CD14-positive monocyte (primary cell): ENCODE measurements at regions not wholly inside any gene's neighbourhood (a gene's known extent, or its start where the extent isn't known, plus 50 kb on each side); places are given as distances from the start of the nearest gene placed in this dataset.

Experiments used
- DNase-seq, 3 donors: peaks; one replicate each; pipeline ENCODE4 v3.0.0-alpha.2; 2011 to 2022
- H2AFZ ChIP-seq: 2 replicates; pipeline ENCODE4 v1.6.0; 2012; ENCODE audit warnings: mild to moderate bottlenecking, low read depth, low read length, inconsistent platforms; ENCODE audit not compliant: insufficient read depth, poor library complexity, severe bottlenecking
- H3K27ac ChIP-seq, 2 donors: 1 replicate in 1 of 2; 2 replicates in 1 of 2; pipeline ENCODE4 v1.5.1; 2012 to 2013; ENCODE audit warnings: low read length in 2 of 2, control low read depth in 1 of 2, inconsistent platforms in 1 of 2, low read depth in 1 of 2, mild to moderate bottlenecking in 1 of 2
- H3K27me3 ChIP-seq, 2 donors: one replicate each; pipeline versions ENCODE4 v1.6.0 to v1.6.1; 2011 to 2013; ENCODE audit warnings: low read length in 2 of 2; ENCODE audit not compliant: control insufficient read depth in 2 of 2, insufficient read depth in 2 of 2
- H3K36me3 ChIP-seq, 2 donors: replicated peaks in 1 of 2; 1 replicate in 1 of 2; 2 replicates in 1 of 2; pipeline versions ENCODE4 v1.5.1 to v1.6.1; 2012 to 2013; ENCODE audit warnings: low read length in 2 of 2, control low read depth in 1 of 2, inconsistent platforms in 1 of 2, mild to moderate bottlenecking in 1 of 2; ENCODE audit not compliant: insufficient read depth in 2 of 2, control insufficient read depth in 1 of 2
- H3K4me1 ChIP-seq, 2 donors: 1 replicate in 1 of 2; 2 replicates in 1 of 2; pipeline versions ENCODE4 v1.5.1 to v1.6.1; 2012 to 2013; ENCODE audit warnings: low read length in 2 of 2, control low read depth in 1 of 2, inconsistent platforms in 1 of 2, mild to moderate bottlenecking in 1 of 2, moderate library complexity in 1 of 2; ENCODE audit not compliant: insufficient read depth in 2 of 2, control insufficient read depth in 1 of 2
- H3K4me2 ChIP-seq: replicated peaks from 2 replicates; pipeline ENCODE3; 2012; ENCODE audit warnings: low read length, moderate library complexity, mild to moderate bottlenecking; ENCODE audit not compliant: poor library complexity, severe bottlenecking; ENCODE audit errors: extremely low read depth
- H3K4me3 ChIP-seq, 3 experiments: fragments of 200-600 bp in 1 of 3; sonication (generic) in 1 of 3; replicated peaks in 1 of 3; 1 replicate in 2 of 3; 2 replicates in 1 of 3; pipeline ENCODE4 v1.5.1; 2011 to 2013; ENCODE audit warnings: low read length in 3 of 3, mild to moderate bottlenecking in 3 of 3, control low read depth in 2 of 3, low read depth in 2 of 3, inconsistent platforms in 1 of 3, moderate library complexity in 1 of 3
- H3K79me2 ChIP-seq: 2 replicates; pipeline ENCODE4 v1.6.0; 2012; ENCODE audit warnings: mild to moderate bottlenecking, control low read depth, inconsistent platforms, low read length, moderate library complexity; ENCODE audit not compliant: insufficient read depth
- H3K9ac ChIP-seq: 2 replicates; pipeline ENCODE4 v1.6.0; 2017; ENCODE audit warnings: low read length, mild to moderate bottlenecking; ENCODE audit not compliant: insufficient read depth, poor library complexity, severe bottlenecking
- H3K9me3 ChIP-seq, 2 donors: replicated peaks in 1 of 2; 1 replicate in 1 of 2; 2 replicates in 1 of 2; pipeline versions ENCODE4 v1.5.1 to v1.6.1; 2012 to 2013; ENCODE audit warnings: low read length in 2 of 2, control low read depth in 1 of 2; ENCODE audit not compliant: control insufficient read depth in 1 of 2, insufficient read depth in 1 of 2
- H4K20me1 ChIP-seq: 2 replicates; pipeline ENCODE4 v1.6.0; 2012; ENCODE audit warnings: mild to moderate bottlenecking, low read length, control low read depth, moderate library complexity; ENCODE audit not compliant: insufficient read depth
- H3K27ac Mint-ChIP-seq, 7 donors: one replicate each; pipeline ENCODE4 v1.8.0; 2020; ENCODE audit warnings: mild to moderate bottlenecking in 7 of 7, mixed read lengths in 7 of 7, moderate library complexity in 6 of 7, inconsistent platforms in 2 of 7
- H3K27me3 Mint-ChIP-seq, 3 donors: one replicate each; pipeline ENCODE4 v1.8.0; 2021 to 2022; ENCODE audit warnings: low read depth in 3 of 3, mild to moderate bottlenecking in 3 of 3, mixed read lengths in 3 of 3, moderate library complexity in 3 of 3, inconsistent platforms in 1 of 3
- H3K36me3 Mint-ChIP-seq, 2 donors: one replicate each; pipeline ENCODE4 v1.8.0; 2020; ENCODE audit warnings: mixed read lengths in 2 of 2, inconsistent platforms in 1 of 2, mild to moderate bottlenecking in 1 of 2
- H3K4me1 Mint-ChIP-seq: one replicate; pipeline ENCODE4 v1.8.0; 2020; ENCODE audit warnings: mild to moderate bottlenecking, mixed read lengths
- H3K4me3 Mint-ChIP-seq, 2 donors: one replicate each; pipeline ENCODE4 v1.8.0; 2020; ENCODE audit warnings: mild to moderate bottlenecking in 2 of 2, mixed read lengths in 2 of 2, moderate library complexity in 1 of 2
- H3K9me3 Mint-ChIP-seq, 7 donors: one replicate each; pipeline ENCODE4 v1.8.0; 2020 to 2022; ENCODE audit warnings: mixed read lengths in 7 of 7, mild to moderate bottlenecking in 6 of 7, moderate library complexity in 6 of 7, inconsistent platforms in 2 of 7
- WGBS: methylation state at CpG from one replicate; pipeline ENCODE4 v1.1.5; 2013; ENCODE audit warnings: missing lambda C conversion rate; ENCODE audit not compliant: insufficient coverage; 5-methylcytosine and 5-hydroxymethylcytosine counted together
- intact Hi-C, 2 donors: fragments of 100-400 bp; cut with micrococcal nuclease; formaldehyde crosslinking; loops; one replicate each; pipeline versions ENCODE4 v1.15.0 to v1.15.1; 2023
- TF ChIP-seq, protein P1 (sequence below): fragments of 200-600 bp; IDR thresholded peaks from one replicate; pipeline ENCODE4 v1.8.0; 2022; ENCODE audit warnings: antibody characterized with exemption, mild to moderate bottlenecking

DNA sequence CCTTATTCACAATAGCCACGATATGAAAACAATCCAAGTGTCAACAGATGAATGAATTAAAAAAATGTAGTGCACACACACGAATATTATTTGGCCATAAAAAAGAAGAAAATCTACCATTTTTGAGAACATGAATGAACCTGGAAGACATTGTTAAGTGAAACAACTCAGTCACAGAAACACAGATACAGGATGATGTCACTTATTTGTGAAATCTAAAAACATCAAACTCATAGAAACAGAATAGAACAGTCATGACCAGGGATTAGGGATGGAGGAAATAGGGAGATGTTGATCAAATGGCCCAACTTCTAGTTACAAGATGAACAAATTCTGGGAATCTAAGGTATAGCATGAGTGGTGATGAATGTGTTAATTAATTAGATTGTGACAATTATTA lies 72.3 kb downstream of the MACIR start:
- H3K4me3 Mint-ChIP-seq, result no peak overlapping the region
- no CpG with 5 or more reads among the region's 2 CpGs for WGBS

More for the DNA sequence above, 72.3 kb downstream of the MACIR start:
- Mint-ChIP-seq H3K27ac (no peak overlapping the region), H3K36me3 (no peaks in the 10 kb centered on the region), H3K27me3 (peaks cover 0 to 1% (median 1%) of the 10 kb centered on the region in 3 donors), H3K9me3 (peaks cover 0 to 5% (median 0%) of the 10 kb centered on the region in 7 donors), H3K4me1 (no peaks in the 10 kb centered on the region)
- intact Hi-C loops, result no loop called here
- Histone ChIP-seq H2AFZ (no peak overlapping the region), H3K4me1 (no peaks in the 10 kb centered on the region), H3K9ac (no peak overlapping the region), H3K9me3 (no peaks in the 10 kb centered on the region), H4K20me1 (no peaks in the 10 kb centered on the region), H3K4me2 (no peak overlapping the region), H3K27ac (no peak overlapping the region), H3K79me2 (no peaks in the 10 kb centered on the region), H3K4me3 (no peak overlapping the region), H3K27me3 (no peaks in the 10 kb centered on the region), H3K36me3 (no peaks in the 10 kb centered on the region)
- DNase-seq, result no peak
- TF ChIP-seq, protein P1, sequence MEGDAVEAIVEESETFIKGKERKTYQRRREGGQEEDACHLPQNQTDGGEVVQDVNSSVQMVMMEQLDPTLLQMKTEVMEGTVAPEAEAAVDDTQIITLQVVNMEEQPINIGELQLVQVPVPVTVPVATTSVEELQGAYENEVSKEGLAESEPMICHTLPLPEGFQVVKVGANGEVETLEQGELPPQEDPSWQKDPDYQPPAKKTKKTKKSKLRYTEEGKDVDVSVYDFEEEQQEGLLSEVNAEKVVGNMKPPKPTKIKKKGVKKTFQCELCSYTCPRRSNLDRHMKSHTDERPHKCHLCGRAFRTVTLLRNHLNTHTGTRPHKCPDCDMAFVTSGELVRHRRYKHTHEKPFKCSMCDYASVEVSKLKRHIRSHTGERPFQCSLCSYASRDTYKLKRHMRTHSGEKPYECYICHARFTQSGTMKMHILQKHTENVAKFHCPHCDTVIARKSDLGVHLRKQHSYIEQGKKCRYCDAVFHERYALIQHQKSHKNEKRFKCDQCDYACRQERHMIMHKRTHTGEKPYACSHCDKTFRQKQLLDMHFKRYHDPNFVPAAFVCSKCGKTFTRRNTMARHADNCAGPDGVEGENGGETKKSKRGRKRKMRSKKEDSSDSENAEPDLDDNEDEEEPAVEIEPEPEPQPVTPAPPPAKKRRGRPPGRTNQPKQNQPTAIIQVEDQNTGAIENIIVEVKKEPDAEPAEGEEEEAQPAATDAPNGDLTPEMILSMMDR, result no peak
